ENCODE measurements at regions not wholly inside any gene's neighbourhood (a gene's known extent, or its start where the extent isn't known, plus 50 kb on each side); places are given as distances from the start of the nearest gene placed in this dataset.
"Not testable (repeated sequence)": the region's sequence is repeated elsewhere in the genome, so short reads cannot be mapped to it uniquely, and the experiment has no call there.

DNA sequence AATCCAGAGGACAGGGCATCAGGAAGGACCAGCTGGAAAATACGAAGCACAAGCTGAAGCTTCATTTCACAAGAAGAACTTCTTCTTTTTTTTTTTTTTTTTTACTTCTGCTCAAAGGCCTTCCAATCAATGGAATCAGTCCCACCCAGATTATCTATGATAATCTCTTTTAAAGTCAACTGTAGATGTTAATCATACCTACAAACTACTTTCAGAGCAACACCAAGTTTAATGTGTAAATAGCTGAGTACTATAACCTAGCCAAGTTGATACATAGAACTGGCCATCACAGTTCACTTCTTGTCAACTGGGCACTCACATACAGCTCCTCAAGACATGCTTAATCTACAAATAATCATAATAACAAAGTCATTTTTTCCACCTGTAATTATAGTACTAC, 1645.9 kb upstream of the CELF4 start:
- TF ChIP-seq YY1 (IDR thresholded peaks at IDR 0.05; ENCODE audit: insufficient read depth, insufficient read length) (no peak), ZNF274 (IDR thresholded peaks at IDR 0.05; ENCODE audit: low read depth, low read length) (no peak), SUZ12 (IDR thresholded peaks at IDR 0.05; ENCODE audit: extremely low read depth, insufficient read depth, insufficient read length) (no peak)
- DNase-seq (ENCODE audit: low read depth, low spot score) = no peak
- no peaks in the 10 kb centered on the region for H3K27me3 ChIP-seq (ENCODE audit: insufficient read depth, insufficient read length)

DNA sequence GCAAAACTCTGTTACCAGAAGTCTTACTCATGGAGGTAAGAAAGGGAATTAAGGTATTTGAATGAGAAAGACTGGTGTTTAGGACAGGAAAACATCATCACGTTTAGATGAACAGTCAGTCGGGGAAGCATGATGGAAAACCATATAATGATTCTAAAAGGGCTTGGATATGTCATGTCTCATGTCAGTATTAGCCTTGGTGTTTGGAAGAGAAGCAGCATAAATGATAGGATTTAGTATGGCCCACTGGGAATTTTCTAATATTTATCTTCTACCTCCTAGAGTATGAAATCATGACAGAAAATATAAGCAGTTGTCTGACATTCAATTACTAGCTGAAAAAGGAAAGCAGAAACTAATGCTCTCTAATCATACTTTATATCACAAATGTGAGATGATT, 1643.6 kb upstream of the CELF4 start:
- DNase-seq (ENCODE audit: low read depth, low spot score) = no peak
- no peak overlapping the region for H3K9ac ChIP-seq (ENCODE audit: insufficient read length, low read depth)
- no peaks in the 10 kb centered on the region for H3K36me3 ChIP-seq (ENCODE audit: insufficient read depth, insufficient read length, low read length)
- no peak overlapping the region for H3K4me3 ChIP-seq (ENCODE audit: insufficient read length, low read depth)
- H3K9me3 ChIP-seq (ENCODE audit: insufficient read depth, low read length) = no peaks in the 10 kb centered on the region
- H3K4me1 ChIP-seq (ENCODE audit: insufficient read depth, insufficient read length) = no peaks in the 10 kb centered on the region
- no peaks in the 10 kb centered on the region for H3K27me3 ChIP-seq (ENCODE audit: insufficient read depth, insufficient read length)
- TF ChIP-seq SUZ12 (IDR thresholded peaks at IDR 0.05; ENCODE audit: extremely low read depth, insufficient read depth, insufficient read length) = no peak
- TF ChIP-seq ZNF274 (IDR thresholded peaks at IDR 0.05; ENCODE audit: low read depth, low read length) = no peak
- TF ChIP-seq YY1 (IDR thresholded peaks at IDR 0.05; ENCODE audit: insufficient read depth, insufficient read length) = no peak

More for the DNA sequence above, 1645.9 kb upstream of the CELF4 start:
- Histone ChIP-seq H3K4me3 (ENCODE audit: insufficient read length, low read depth) (no peak overlapping the region), H3K4me1 (ENCODE audit: insufficient read depth, insufficient read length) (no peaks in the 10 kb centered on the region), H3K36me3 (ENCODE audit: insufficient read depth, insufficient read length, low read length) (no peaks in the 10 kb centered on the region), H3K9me3 (ENCODE audit: insufficient read depth, low read length) (no peaks in the 10 kb centered on the region), H3K9ac (ENCODE audit: insufficient read length, low read depth) (no peak overlapping the region)

GRCh38 chr18:39208729-39209128, 1643.1 kb upstream of the CELF4 start:
- TF ChIP-seq SUZ12 (IDR thresholded peaks at IDR 0.05; ENCODE audit: extremely low read depth, insufficient read depth, insufficient read length) (no peak), YY1 (IDR thresholded peaks at IDR 0.05; ENCODE audit: insufficient read depth, insufficient read length) (no peak), ZNF274 (IDR thresholded peaks at IDR 0.05; ENCODE audit: low read depth, low read length) (no peak)
- Histone ChIP-seq H3K36me3 (ENCODE audit: insufficient read depth, insufficient read length, low read length) (no peaks in the 10 kb centered on the region), H3K4me1 (ENCODE audit: insufficient read depth, insufficient read length) (no peaks in the 10 kb centered on the region), H3K27me3 (ENCODE audit: insufficient read depth, insufficient read length) (no peaks in the 10 kb centered on the region), H3K9me3 (ENCODE audit: insufficient read depth, low read length) (no peaks in the 10 kb centered on the region), H3K9ac (ENCODE audit: insufficient read length, low read depth) (no peak overlapping the region), H3K4me3 (ENCODE audit: insufficient read length, low read depth) (no peak overlapping the region)
- no peak for DNase-seq (ENCODE audit: low read depth, low spot score)

- Histone ChIP-seq H3K36me3 (ENCODE audit: insufficient read depth, insufficient read length, low read length) (no peaks in the 10 kb centered on the region), H3K27me3 (ENCODE audit: insufficient read depth, insufficient read length) (no peaks in the 10 kb centered on the region), H3K4me1 (ENCODE audit: insufficient read depth, insufficient read length) (no peaks in the 10 kb centered on the region)
Observed at GRCh38 chr18:39208190-39208589, 1642.6 kb upstream of the CELF4 start.

GRCh38 chr18:39206398-39207103, 1641.0 kb upstream of the CELF4 start:
- not testable (repeated sequence) for H3K4me3 ChIP-seq (ENCODE audit: insufficient read length, low read depth); H3K4me1 ChIP-seq (ENCODE audit: insufficient read depth, insufficient read length); DNase-seq (ENCODE audit: low read depth, low spot score); H3K9me3 ChIP-seq (ENCODE audit: insufficient read depth, low read length); H3K27me3 ChIP-seq (ENCODE audit: insufficient read depth, insufficient read length); H3K36me3 ChIP-seq (ENCODE audit: insufficient read depth, insufficient read length, low read length); H3K9ac ChIP-seq (ENCODE audit: insufficient read length, low read depth)

More at GRCh38 chr18:39208190-39208589, 1642.6 kb upstream of the CELF4 start:
- Histone ChIP-seq H3K9me3 (ENCODE audit: insufficient read depth, low read length) (no peaks in the 10 kb centered on the region), H3K9ac (ENCODE audit: insufficient read length, low read depth) (no peak overlapping the region), H3K4me3 (ENCODE audit: insufficient read length, low read depth) (no peak overlapping the region)
- TF ChIP-seq ZNF274 (IDR thresholded peaks at IDR 0.05; ENCODE audit: low read depth, low read length) (no peak), SUZ12 (IDR thresholded peaks at IDR 0.05; ENCODE audit: extremely low read depth, insufficient read depth, insufficient read length) (no peak), YY1 (IDR thresholded peaks at IDR 0.05; ENCODE audit: insufficient read depth, insufficient read length) (no peak)
- DNase-seq (ENCODE audit: low read depth, low spot score) = no peak

- Histone ChIP-seq H3K4me3 (ENCODE audit: insufficient read length, low read depth) (no peak overlapping the region), H3K9me3 (ENCODE audit: insufficient read depth, low read length) (no peaks in the 10 kb centered on the region)
Observed at GRCh38 chr18:39205565-39206195, 1640.1 kb upstream of the CELF4 start.

GRCh38 chr18:39200153-39200552, 1634.6 kb upstream of the CELF4 start:
- DNase-seq (ENCODE audit: low read depth, low spot score) = no peak
- Histone ChIP-seq H3K9ac (ENCODE audit: insufficient read length, low read depth) (no peak overlapping the region), H3K36me3 (ENCODE audit: insufficient read depth, insufficient read length, low read length) (no peaks in the 10 kb centered on the region), H3K27me3 (ENCODE audit: insufficient read depth, insufficient read length) (no peaks in the 10 kb centered on the region), H3K9me3 (ENCODE audit: insufficient read depth, low read length) (no peaks in the 10 kb centered on the region), H3K4me1 (ENCODE audit: insufficient read depth, insufficient read length) (no peaks in the 10 kb centered on the region), H3K4me3 (ENCODE audit: insufficient read length, low read depth) (no peak overlapping the region)
- TF ChIP-seq YY1 (IDR thresholded peaks at IDR 0.05; ENCODE audit: insufficient read depth, insufficient read length) (no peak), ZNF274 (IDR thresholded peaks at IDR 0.05; ENCODE audit: low read depth, low read length) (no peak), SUZ12 (IDR thresholded peaks at IDR 0.05; ENCODE audit: extremely low read depth, insufficient read depth, insufficient read length) (no peak)

More at GRCh38 chr18:39205565-39206195, 1640.1 kb upstream of the CELF4 start:
- Histone ChIP-seq H3K4me1 (ENCODE audit: insufficient read depth, insufficient read length) (no peaks in the 10 kb centered on the region), H3K36me3 (ENCODE audit: insufficient read depth, insufficient read length, low read length) (no peaks in the 10 kb centered on the region), H3K9ac (ENCODE audit: insufficient read length, low read depth) (no peak overlapping the region), H3K27me3 (ENCODE audit: insufficient read depth, insufficient read length) (no peaks in the 10 kb centered on the region)
- TF ChIP-seq ZNF274 (IDR thresholded peaks at IDR 0.05; ENCODE audit: low read depth, low read length) (no peak), YY1 (IDR thresholded peaks at IDR 0.05; ENCODE audit: insufficient read depth, insufficient read length) (no peak), SUZ12 (IDR thresholded peaks at IDR 0.05; ENCODE audit: extremely low read depth, insufficient read depth, insufficient read length) (no peak)
- no peak for DNase-seq (ENCODE audit: low read depth, low spot score)

Data from NT2/D1 (cell line).